RWPE2 (cell line): ENCODE measurements at regions not wholly inside any gene's neighbourhood (a gene's known extent, or its start where the extent isn't known, plus 50 kb on each side); places are given as distances from the start of the nearest gene placed in this dataset.

ENCODE experiments used
- ATAC-seq: fragments of 200-7000 bp; cut with Tn5 transposase; 3 replicates; pipeline ENCODE4 v1.9.1; 2021; ENCODE audit warnings: low read depth
- DNase-seq: peaks from one replicate; pipeline ENCODE4 v3.0.0-alpha.2; 2020; ENCODE audit warnings: low spot score
- H3K27ac ChIP-seq: fragments of 450-650 bp; 2 replicates; pipeline ENCODE4 v1.5.1; 2017; ENCODE audit warnings: mild to moderate bottlenecking; ENCODE audit not compliant: poor library complexity, severe bottlenecking
- H3K27me3 ChIP-seq: fragments of 250-450 bp; sonication (Bioruptor Pico); 2 replicates; pipeline ENCODE4 v1.5.1; 2021; ENCODE audit warnings: mild to moderate bottlenecking, moderate library complexity; ENCODE audit not compliant: insufficient read depth, poor library complexity, severe bottlenecking
- H3K36me3 ChIP-seq: fragments of 250-450 bp; sonication (Bioruptor Pico); 2 replicates; pipeline ENCODE4 v1.5.1; 2020; ENCODE audit warnings: low read depth, mild to moderate bottlenecking, moderate library complexity
- H3K4me1 ChIP-seq: fragments of 250-450 bp; sonication (Bioruptor Pico); 2 replicates; pipeline ENCODE4 v1.5.1; 2021; ENCODE audit warnings: mild to moderate bottlenecking, moderate library complexity; ENCODE audit not compliant: insufficient read depth, poor library complexity, severe bottlenecking
- H3K4me3 ChIP-seq: fragments of 250-450 bp; sonication (Bioruptor Pico); 2 replicates; pipeline ENCODE4 v1.5.1; 2021; ENCODE audit warnings: mild to moderate bottlenecking, moderate library complexity; ENCODE audit not compliant: severe bottlenecking
- H3K9me3 ChIP-seq: fragments of 250-450 bp; sonication (Bioruptor Pico); 2 replicates; pipeline ENCODE4 v1.5.1; 2021; ENCODE audit warnings: mild to moderate bottlenecking, moderate library complexity; ENCODE audit not compliant: severe bottlenecking
- CTCF ChIP-seq: fragments of 450-650 bp; IDR thresholded peaks from one replicate; pipeline ENCODE4 v1.5.1; 2017; ENCODE audit warnings: mild to moderate bottlenecking, moderate library complexity; ENCODE audit not compliant: poor library complexity, severe bottlenecking

GRCh38 chr6:163630096-163630495, 215.6 kb downstream of the QKI start:
- H3K36me3 ChIP-seq = no peaks in the 10 kb centered on the region
- no peak for TF ChIP-seq CTCF
- no peaks in the 10 kb centered on the region for H3K27me3 ChIP-seq
- ATAC-seq (no peak), DNase-seq (no peak)
- H3K9me3 ChIP-seq = no peaks in the 10 kb centered on the region
- peaks cover 4% of the 10 kb centered on the region for H3K4me1 ChIP-seq
- H3K27ac ChIP-seq = no peak overlapping the region
- no peak overlapping the region for H3K4me3 ChIP-seq
